H9 (cell line): ENCODE measurements at regions not wholly inside any gene's neighbourhood (a gene's known extent, or its start where the extent isn't known, plus 50 kb on each side); places are given as distances from the start of the nearest gene placed in this dataset.

ENCODE experiments used
- DNase-seq: peaks from one replicate; pipeline ENCODE4 v3.0.0-alpha.2; 2017
- H2AFZ ChIP-seq: one replicate; pipeline ENCODE4 v1.6.1; 2013; ENCODE audit warnings: mild to moderate bottlenecking, low read length, control low read depth, moderate library complexity
- H2AK5ac ChIP-seq: 2 replicates; pipeline ENCODE4 v1.6.1; 2013; ENCODE audit warnings: low read length, control low read depth, mixed read lengths; ENCODE audit not compliant: insufficient read length
- H2BK120ac ChIP-seq: one replicate; pipeline ENCODE4 v1.6.1; 2013; ENCODE audit warnings: low read depth, mild to moderate bottlenecking, low read length, control low read depth, inconsistent platforms; ENCODE audit not compliant: poor library complexity, severe bottlenecking
- H2BK12ac ChIP-seq: 2 replicates; pipeline ENCODE4 v1.6.1; 2013; ENCODE audit warnings: low read length, control low read depth, mixed read lengths, low read depth; ENCODE audit not compliant: insufficient read length
- H2BK15ac ChIP-seq: 2 replicates; pipeline ENCODE4 v1.6.1; 2013; ENCODE audit warnings: low read depth, low read length, control low read depth
- H2BK20ac ChIP-seq: one replicate; pipeline ENCODE4 v1.6.1; 2013; ENCODE audit warnings: low read depth, mild to moderate bottlenecking, low read length, control low read depth, inconsistent platforms; ENCODE audit not compliant: poor library complexity, severe bottlenecking
- H2BK5ac ChIP-seq: 2 replicates; pipeline ENCODE4 v1.6.1; 2013; ENCODE audit warnings: low read length, control low read depth, mixed read lengths; ENCODE audit not compliant: insufficient read length
- H3K14ac ChIP-seq: 2 replicates; pipeline ENCODE4 v1.6.1; 2013; ENCODE audit warnings: low read length, control low read depth; ENCODE audit not compliant: insufficient read depth
- H3K18ac ChIP-seq: 2 replicates; pipeline ENCODE4 v1.6.1; 2013; ENCODE audit warnings: low read depth, mild to moderate bottlenecking, mixed read lengths, low read length, control low read depth; ENCODE audit not compliant: insufficient read length
- H3K23ac ChIP-seq: 2 replicates; pipeline ENCODE4 v1.6.1; 2013; ENCODE audit warnings: low read length, control low read depth, mixed read lengths, low read depth; ENCODE audit not compliant: insufficient read length
- H3K23me2 ChIP-seq: 2 replicates; pipeline ENCODE4 v1.6.1; 2013; ENCODE audit warnings: low read depth, mild to moderate bottlenecking, mixed read lengths, low read length, control low read depth; ENCODE audit not compliant: insufficient read length, poor library complexity, severe bottlenecking
- H3K27ac ChIP-seq: 2 replicates; pipeline ENCODE4 v1.5.1; 2013; ENCODE audit warnings: low read length, control low read depth, mixed read lengths, low read depth; ENCODE audit not compliant: insufficient read length
- H3K27me3 ChIP-seq: 2 replicates; pipeline ENCODE4 v1.6.1; 2013; ENCODE audit warnings: low read length, control low read depth, inconsistent platforms; ENCODE audit not compliant: insufficient read depth
- H3K4ac ChIP-seq: 2 replicates; pipeline ENCODE4 v1.6.1; 2013; ENCODE audit warnings: low read depth, mild to moderate bottlenecking, control low read depth, inconsistent platforms, low read length, moderate library complexity
- H3K4me1 ChIP-seq: 2 replicates; pipeline ENCODE4 v1.6.1; 2013; ENCODE audit warnings: low read length, control low read depth, inconsistent platforms; ENCODE audit not compliant: insufficient read depth
- H3K4me2 ChIP-seq: 2 replicates; pipeline ENCODE4 v1.6.1; 2013; ENCODE audit warnings: low read length, control low read depth, mixed read lengths; ENCODE audit not compliant: insufficient read length, insufficient read depth
- H3K56ac ChIP-seq: 2 replicates; pipeline ENCODE4 v1.6.1; 2013; ENCODE audit warnings: low read depth, mild to moderate bottlenecking, mixed read lengths, low read length, control low read depth; ENCODE audit not compliant: insufficient read length
- H3K79me1 ChIP-seq: 2 replicates; pipeline ENCODE4 v1.6.1; 2013; ENCODE audit warnings: low read depth, mild to moderate bottlenecking, moderate library complexity, low read length, control low read depth, inconsistent platforms; ENCODE audit not compliant: insufficient read depth, poor library complexity, severe bottlenecking
- H3K79me2 ChIP-seq: 2 replicates; pipeline ENCODE4 v1.6.1; 2013; ENCODE audit warnings: low read length, control low read depth, inconsistent platforms; ENCODE audit not compliant: insufficient read depth
- H3K9ac ChIP-seq: 2 replicates; pipeline ENCODE4 v1.6.1; 2013; ENCODE audit warnings: low read length, control low read depth, mixed read lengths; ENCODE audit not compliant: insufficient read length; ENCODE audit errors: extremely low read depth
- H3K9me3 ChIP-seq: one replicate; pipeline ENCODE4 v1.6.1; 2013; ENCODE audit warnings: low read depth, low read length, inconsistent platforms; ENCODE audit not compliant: control insufficient read depth
- H3T11ph ChIP-seq: one replicate; pipeline ENCODE4 v1.6.1; 2013; ENCODE audit warnings: mild to moderate bottlenecking, low read length, control low read depth, inconsistent platforms
- H4K20me1 ChIP-seq: one replicate; pipeline ENCODE4 v1.6.1; 2013; ENCODE audit not compliant: control insufficient read depth, insufficient read length, insufficient read depth
- H4K5ac ChIP-seq: 2 replicates; pipeline ENCODE4 v1.6.1; 2013; ENCODE audit warnings: low read depth, mild to moderate bottlenecking, mixed read lengths, low read length, control low read depth; ENCODE audit not compliant: insufficient read length
- H4K8ac ChIP-seq: replicated peaks from 2 replicates; pipeline ENCODE4 v1.6.1; 2013; ENCODE audit warnings: low read length, control low read depth, mixed read lengths, low read depth; ENCODE audit not compliant: insufficient read length
- H4K91ac ChIP-seq: 2 replicates; pipeline ENCODE4 v1.6.1; 2013; ENCODE audit warnings: low read depth, mild to moderate bottlenecking, moderate library complexity, mixed read lengths, low read length, control low read depth; ENCODE audit not compliant: insufficient read length
- H3K27ac Mint-ChIP-seq, 3 experiments: 2 replicates in 2 of 3; 3 replicates in 1 of 3; pipeline ENCODE4 v1.8.0; 2020 to 2021; ENCODE audit warnings: mixed read lengths in 3 of 3, mild to moderate bottlenecking in 1 of 3, moderate library complexity in 1 of 3
- H3K27me3 Mint-ChIP-seq: 2 replicates; pipeline ENCODE4 v1.8.0; 2021; ENCODE audit warnings: low read depth, mild to moderate bottlenecking, moderate library complexity, mixed read lengths
- H3K36me3 Mint-ChIP-seq, 3 experiments: 2 replicates in 2 of 3; 3 replicates in 1 of 3; pipeline ENCODE4 v1.8.0; 2020 to 2021; ENCODE audit warnings: low read depth in 3 of 3, mixed read lengths in 3 of 3; ENCODE audit not compliant: insufficient read depth in 1 of 3
- H3K4me1 Mint-ChIP-seq, 2 experiments: 2 replicates each; pipeline ENCODE4 v1.8.0; 2020; ENCODE audit warnings: mixed read lengths in 2 of 2
- H3K4me3 Mint-ChIP-seq, 2 experiments: 2 replicates in 1 of 2; 3 replicates in 1 of 2; pipeline ENCODE4 v1.8.0; 2020 to 2021; ENCODE audit warnings: mild to moderate bottlenecking in 2 of 2, mixed read lengths in 2 of 2, moderate library complexity in 1 of 2
- H3K9me3 Mint-ChIP-seq, 2 experiments: 2 replicates in 1 of 2; 3 replicates in 1 of 2; pipeline ENCODE4 v1.8.0; 2020; ENCODE audit warnings: mild to moderate bottlenecking in 2 of 2, mixed read lengths in 2 of 2, moderate library complexity in 1 of 2
- TF ChIP-seq, protein P1 (sequence below): fragments of 200-600 bp; sonication (generic); conservative IDR thresholded peaks from 3 replicates; pipeline ENCODE4 v1.8.0; 2021; ENCODE audit warnings: antibody characterized with exemption, mild to moderate bottlenecking

DNA sequence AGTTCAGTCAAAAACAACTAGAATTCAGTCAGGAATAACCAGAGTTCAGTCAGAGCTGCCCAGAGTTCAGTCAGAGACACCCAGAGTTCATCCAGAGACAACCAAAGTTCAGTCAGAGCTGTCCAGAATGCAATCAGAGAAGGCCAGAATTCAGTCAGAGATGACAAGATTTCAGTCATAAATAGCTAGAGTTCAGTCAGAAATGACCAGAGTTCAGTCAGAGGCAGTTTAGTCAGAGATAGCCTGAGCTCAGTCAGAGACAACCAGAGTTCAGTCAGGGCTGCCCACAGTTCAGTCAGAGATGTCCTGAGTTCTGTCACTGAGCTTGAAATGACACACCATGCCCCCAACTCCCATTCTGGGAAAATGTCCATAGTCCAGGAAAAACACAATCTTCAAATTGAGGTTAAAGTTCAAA is 1102.8 kb downstream of the BCL11B start:
- Histone ChIP-seq H3K4me2 (no peak overlapping the region), H3K27ac (no peak overlapping the region), H3K79me2 (no peaks in the 10 kb centered on the region), H3K79me1 (no peaks in the 10 kb centered on the region), H3T11ph (no peak overlapping the region), H3K56ac (no peak overlapping the region), H3K18ac (no peak overlapping the region), H4K20me1 (no peaks in the 10 kb centered on the region), H3K4me1 (no peaks in the 10 kb centered on the region), H3K9ac (no peak overlapping the region), H2AK5ac (no peak overlapping the region), H3K23me2 (no peaks in the 10 kb centered on the region), H4K8ac (no peak overlapping the region), H2BK5ac (no peak overlapping the region), H3K27me3 (no peaks in the 10 kb centered on the region), H2BK120ac (no peak overlapping the region), H2BK20ac (no peak overlapping the region), H2BK12ac (no peak overlapping the region), H3K9me3 (no peaks in the 10 kb centered on the region), H3K4ac (no peak overlapping the region), H4K91ac (no peak overlapping the region), H3K23ac (no peak overlapping the region), H3K14ac (no peak overlapping the region), H2AFZ (no peak overlapping the region), H4K5ac (no peak overlapping the region), H2BK15ac (no peak overlapping the region)
- Mint-ChIP-seq H3K27ac (no peak overlapping the region), H3K9me3 (no peaks in the 10 kb centered on the region; a peak in 1 of 5 replicates), H3K4me1 (peaks cover 21 to 23% of the 10 kb centered on the region in 2 experiments), H3K27me3 (peaks cover 6% of the 10 kb centered on the region; the same call in 1 of the 2 replicates), H3K36me3 (no peaks in the 10 kb centered on the region), H3K4me3 (no peak overlapping the region)
- DNase-seq, result no peak
- TF ChIP-seq, protein P1, sequence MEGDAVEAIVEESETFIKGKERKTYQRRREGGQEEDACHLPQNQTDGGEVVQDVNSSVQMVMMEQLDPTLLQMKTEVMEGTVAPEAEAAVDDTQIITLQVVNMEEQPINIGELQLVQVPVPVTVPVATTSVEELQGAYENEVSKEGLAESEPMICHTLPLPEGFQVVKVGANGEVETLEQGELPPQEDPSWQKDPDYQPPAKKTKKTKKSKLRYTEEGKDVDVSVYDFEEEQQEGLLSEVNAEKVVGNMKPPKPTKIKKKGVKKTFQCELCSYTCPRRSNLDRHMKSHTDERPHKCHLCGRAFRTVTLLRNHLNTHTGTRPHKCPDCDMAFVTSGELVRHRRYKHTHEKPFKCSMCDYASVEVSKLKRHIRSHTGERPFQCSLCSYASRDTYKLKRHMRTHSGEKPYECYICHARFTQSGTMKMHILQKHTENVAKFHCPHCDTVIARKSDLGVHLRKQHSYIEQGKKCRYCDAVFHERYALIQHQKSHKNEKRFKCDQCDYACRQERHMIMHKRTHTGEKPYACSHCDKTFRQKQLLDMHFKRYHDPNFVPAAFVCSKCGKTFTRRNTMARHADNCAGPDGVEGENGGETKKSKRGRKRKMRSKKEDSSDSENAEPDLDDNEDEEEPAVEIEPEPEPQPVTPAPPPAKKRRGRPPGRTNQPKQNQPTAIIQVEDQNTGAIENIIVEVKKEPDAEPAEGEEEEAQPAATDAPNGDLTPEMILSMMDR, result no peak
